ENCODE measurements at regions not wholly inside any gene's neighbourhood (a gene's known extent, or its start where the extent isn't known, plus 50 kb on each side); places are given as distances from the start of the nearest gene placed in this dataset.

DNA sequence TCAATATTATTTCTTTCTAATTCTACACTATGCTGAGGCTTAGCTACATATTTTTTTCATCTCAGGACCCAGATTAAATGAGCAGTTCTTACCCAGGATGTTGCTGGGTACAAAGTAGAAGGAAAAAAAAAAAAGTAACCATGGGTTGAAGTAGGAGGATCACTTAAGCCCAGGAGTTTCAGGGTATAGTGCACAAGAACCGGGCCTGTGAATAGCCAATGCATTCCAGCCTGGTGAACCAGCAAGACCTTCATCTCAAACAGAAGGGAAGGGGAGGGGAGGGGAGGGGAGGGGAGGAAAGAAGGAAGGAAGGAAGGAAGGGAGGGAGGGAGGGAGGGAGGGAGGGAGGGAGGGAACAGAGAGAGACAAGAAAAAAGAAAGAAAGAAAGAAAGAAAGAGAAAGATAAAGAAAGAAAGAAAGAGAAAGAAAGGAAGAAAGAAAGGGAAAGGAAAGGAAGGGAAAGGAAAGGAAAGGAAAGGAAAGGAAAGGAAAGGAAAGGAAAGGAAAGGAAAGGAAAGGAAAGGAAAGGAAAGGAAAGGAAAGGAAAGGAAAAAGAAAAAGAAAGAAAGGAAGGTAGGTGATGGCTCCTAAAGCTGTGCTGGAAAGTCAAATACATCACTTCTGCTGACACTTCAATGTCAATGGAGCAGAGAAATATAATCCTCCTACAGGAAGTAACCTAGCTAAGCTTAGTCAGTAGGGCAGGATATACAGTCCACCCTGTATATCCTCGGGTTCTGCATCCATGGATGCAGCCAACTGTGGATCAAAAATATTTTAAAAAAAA is 206.8 kb upstream of the TGFBR2 start (continued):
- TF ChIP-seq, protein P1, sequence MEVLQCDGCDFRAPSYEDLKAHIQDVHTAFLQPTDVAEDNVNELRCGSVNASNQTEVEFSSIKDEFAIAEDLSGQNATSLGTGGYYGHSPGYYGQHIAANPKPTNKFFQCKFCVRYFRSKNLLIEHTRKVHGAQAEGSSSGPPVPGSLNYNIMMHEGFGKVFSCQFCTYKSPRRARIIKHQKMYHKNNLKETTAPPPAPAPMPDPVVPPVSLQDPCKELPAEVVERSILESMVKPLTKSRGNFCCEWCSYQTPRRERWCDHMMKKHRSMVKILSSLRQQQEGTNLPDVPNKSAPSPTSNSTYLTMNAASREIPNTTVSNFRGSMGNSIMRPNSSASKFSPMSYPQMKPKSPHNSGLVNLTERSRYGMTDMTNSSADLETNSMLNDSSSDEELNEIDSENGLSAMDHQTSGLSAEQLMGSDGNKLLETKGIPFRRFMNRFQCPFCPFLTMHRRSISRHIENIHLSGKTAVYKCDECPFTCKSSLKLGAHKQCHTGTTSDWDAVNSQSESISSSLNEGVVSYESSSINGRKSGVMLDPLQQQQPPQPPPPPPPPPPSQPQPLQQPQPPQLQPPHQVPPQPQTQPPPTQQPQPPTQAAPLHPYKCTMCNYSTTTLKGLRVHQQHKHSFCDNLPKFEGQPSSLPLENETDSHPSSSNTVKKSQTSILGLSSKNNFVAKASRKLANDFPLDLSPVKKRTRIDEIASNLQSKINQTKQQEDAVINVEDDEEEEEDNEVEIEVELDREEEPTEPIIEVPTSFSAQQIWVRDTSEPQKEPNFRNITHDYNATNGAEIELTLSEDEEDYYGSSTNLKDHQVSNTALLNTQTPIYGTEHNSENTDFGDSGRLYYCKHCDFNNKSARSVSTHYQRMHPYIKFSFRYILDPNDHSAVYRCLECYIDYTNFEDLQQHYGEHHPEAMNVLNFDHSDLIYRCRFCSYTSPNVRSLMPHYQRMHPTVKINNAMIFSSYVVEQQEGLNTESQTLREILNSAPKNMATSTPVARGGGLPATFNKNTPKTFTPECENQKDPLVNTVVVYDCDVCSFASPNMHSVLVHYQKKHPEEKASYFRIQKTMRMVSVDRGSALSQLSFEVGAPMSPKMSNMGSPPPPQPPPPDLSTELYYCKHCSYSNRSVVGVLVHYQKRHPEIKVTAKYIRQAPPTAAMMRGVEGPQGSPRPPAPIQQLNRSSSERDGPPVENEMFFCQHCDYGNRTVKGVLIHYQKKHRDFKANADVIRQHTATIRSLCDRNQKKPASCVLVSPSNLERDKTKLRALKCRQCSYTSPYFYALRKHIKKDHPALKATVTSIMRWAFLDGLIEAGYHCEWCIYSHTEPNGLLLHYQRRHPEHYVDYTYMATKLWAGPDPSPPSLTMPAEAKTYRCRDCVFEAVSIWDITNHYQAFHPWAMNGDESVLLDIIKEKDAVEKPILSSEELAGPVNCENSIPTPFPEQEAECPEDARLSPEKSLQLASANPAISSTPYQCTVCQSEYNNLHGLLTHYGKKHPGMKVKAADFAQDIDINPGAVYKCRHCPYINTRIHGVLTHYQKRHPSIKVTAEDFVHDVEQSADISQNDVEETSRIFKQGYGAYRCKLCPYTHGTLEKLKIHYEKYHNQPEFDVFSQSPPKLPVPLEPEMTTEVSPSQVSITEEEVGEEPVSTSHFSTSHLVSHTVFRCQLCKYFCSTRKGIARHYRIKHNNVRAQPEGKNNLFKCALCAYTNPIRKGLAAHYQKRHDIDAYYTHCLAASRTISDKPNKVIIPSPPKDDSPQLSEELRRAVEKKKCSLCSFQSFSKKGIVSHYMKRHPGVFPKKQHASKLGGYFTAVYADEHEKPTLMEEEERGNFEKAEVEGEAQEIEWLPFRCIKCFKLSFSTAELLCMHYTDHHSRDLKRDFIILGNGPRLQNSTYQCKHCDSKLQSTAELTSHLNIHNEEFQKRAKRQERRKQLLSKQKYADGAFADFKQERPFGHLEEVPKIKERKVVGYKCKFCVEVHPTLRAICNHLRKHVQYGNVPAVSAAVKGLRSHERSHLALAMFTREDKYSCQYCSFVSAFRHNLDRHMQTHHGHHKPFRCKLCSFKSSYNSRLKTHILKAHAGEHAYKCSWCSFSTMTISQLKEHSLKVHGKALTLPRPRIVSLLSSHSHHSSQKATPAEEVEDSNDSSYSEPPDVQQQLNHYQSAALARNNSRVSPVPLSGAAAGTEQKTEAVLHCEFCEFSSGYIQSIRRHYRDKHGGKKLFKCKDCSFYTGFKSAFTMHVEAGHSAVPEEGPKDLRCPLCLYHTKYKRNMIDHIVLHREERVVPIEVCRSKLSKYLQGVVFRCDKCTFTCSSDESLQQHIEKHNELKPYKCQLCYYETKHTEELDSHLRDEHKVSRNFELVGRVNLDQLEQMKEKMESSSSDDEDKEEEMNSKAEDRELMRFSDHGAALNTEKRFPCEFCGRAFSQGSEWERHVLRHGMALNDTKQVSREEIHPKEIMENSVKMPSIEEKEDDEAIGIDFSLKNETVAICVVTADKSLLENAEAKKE (CRISPR knock-in tag; IDR thresholded peaks at IDR 0.05): no peak
- TF ChIP-seq ZNF331 (CRISPR knock-in tag; IDR thresholded peaks at IDR 0.05; ENCODE audit: low read depth): no peak
- no peak for TF ChIP-seq EZH2 (IDR thresholded peaks at IDR 0.05; ENCODE audit: low read depth, unreplicated experiment)
- no peak for TF ChIP-seq POLR2AphosphoS5 (IDR thresholded peaks at IDR 0.05; ENCODE audit: low read depth)
- TF ChIP-seq, protein P2, sequence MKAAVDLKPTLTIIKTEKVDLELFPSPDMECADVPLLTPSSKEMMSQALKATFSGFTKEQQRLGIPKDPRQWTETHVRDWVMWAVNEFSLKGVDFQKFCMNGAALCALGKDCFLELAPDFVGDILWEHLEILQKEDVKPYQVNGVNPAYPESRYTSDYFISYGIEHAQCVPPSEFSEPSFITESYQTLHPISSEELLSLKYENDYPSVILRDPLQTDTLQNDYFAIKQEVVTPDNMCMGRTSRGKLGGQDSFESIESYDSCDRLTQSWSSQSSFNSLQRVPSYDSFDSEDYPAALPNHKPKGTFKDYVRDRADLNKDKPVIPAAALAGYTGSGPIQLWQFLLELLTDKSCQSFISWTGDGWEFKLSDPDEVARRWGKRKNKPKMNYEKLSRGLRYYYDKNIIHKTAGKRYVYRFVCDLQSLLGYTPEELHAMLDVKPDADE (IDR thresholded peaks at IDR 0.05): no peak
- no peak for TF ChIP-seq NANOG (IDR thresholded peaks at IDR 0.05; ENCODE audit: borderline replicate concordance)

DNA sequence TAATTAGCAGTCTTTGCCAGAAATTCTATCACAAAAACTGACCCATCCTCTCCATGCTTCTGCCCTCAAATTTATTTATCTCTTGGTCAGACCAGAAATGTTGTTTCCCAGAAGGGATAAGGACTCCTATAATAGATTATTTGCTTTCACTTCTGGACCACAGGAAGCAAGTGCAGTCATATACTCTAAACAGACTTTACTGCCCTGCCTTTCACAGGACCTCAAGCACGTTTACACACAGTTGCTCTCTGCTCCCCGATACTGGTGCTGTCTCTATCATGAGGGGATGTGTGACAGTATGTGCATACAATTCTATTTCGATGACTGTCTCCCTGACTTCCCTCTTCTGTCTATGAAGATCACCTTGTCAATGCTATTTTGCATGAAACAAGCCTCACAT is 205.5 kb upstream of the TGFBR2 start:
- no peaks in the 10 kb centered on the region for H3F3A ChIP-seq (replicated peaks; ENCODE audit: low read depth)
- no peaks in the 10 kb centered on the region for H3K36me3 ChIP-seq (ENCODE audit: insufficient read depth)
- peaks cover 11% of the 10 kb centered on the region; the same call in 1 of the 2 replicates for H3K9me2 ChIP-seq (ENCODE audit: insufficient read depth)
- Mint-ChIP-seq H3K36me3 (ENCODE audit: low read depth) (no peaks in the 10 kb centered on the region), H3K27me3 (ENCODE audit: insufficient read depth, low read depth, poor library complexity) (no peaks in the 10 kb centered on the region), H3K9me3 (no peaks in the 10 kb centered on the region), H3K4me3 (no peak overlapping the region), H3K27ac (no peak overlapping the region), H3K4me1 (peaks cover 16% of the 10 kb centered on the region)
- H3K27me3 ChIP-seq (ENCODE audit: insufficient read depth): no peaks in the 10 kb centered on the region
- peak overlapping the region; percentile 16; the same call in 1 of the 2 replicates for H2AFZ ChIP-seq
- no peak for DNase-seq (ENCODE audit: low spot score)
- ATAC-seq: no peak
- H3K79me2 ChIP-seq (replicated peaks; ENCODE audit: insufficient read depth): no peaks in the 10 kb centered on the region
- no peaks in the 10 kb centered on the region for H4K20me1 ChIP-seq (replicated peaks; ENCODE audit: insufficient read depth)
- H3K4me3 ChIP-seq: no peak overlapping the region
- peaks cover 8% of the 10 kb centered on the region for H3K4me1 ChIP-seq (ENCODE audit: insufficient read depth)
- no peak overlapping the region for H3K4me2 ChIP-seq
- no peak overlapping the region for H3K27ac ChIP-seq (ENCODE audit: low read depth)
- no peak for TF ChIP-seq EZH2phosphoT487 (IDR thresholded peaks at IDR 0.05; ENCODE audit: unreplicated experiment)
- TF ChIP-seq, protein P2 (IDR thresholded peaks at IDR 0.05): no peak

Measured in GM23338 (cell line).